GM12891 (cell line): ENCODE measurements at regions not wholly inside any gene's neighbourhood (a gene's known extent, or its start where the extent isn't known, plus 50 kb on each side); places are given as distances from the start of the nearest gene placed in this dataset.

Experiments
- POLR2A ChIP-seq: IDR thresholded peaks from 2 replicates; pipeline ENCODE4 v1.6.1; 2011; ENCODE audit warnings: low read depth, low read length, control low read depth
- POLR2AphosphoS5 ChIP-seq: IDR thresholded peaks from 2 replicates; pipeline ENCODE4 v1.6.1; 2011; ENCODE audit warnings: low read depth, low read length, control low read depth

DNA sequence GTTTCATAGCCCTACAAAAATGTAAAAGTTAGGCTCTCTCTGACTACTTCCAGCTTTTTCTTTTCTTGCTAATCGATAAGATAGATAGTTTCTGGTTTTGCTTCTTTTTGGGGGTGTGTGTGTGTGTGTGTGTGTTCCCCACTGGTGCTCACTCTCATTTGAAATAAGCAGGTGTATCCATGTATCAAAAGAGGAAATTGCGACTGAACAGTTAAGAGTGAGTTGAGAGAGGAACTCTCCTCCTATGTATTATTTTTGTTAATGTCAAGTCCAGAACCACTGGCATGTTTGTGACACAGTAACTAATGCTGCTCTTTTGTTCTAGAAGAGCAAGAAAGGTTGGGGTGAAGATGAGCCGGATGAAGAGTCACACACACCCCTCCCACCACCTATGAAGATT lies 96.7 kb upstream of the UMPS start:
- TF ChIP-seq POLR2A = no peak
- TF ChIP-seq POLR2AphosphoS5 = no peak
